GM13977 (cell line): ENCODE measurements at regions not wholly inside any gene's neighbourhood (a gene's known extent, or its start where the extent isn't known, plus 50 kb on each side); places are given as distances from the start of the nearest gene placed in this dataset.

Experiments used
- DNase-seq: peaks from one replicate; pipeline ENCODE4 v3.0.0; 2012; ENCODE audit warnings: low spot score
- CTCF ChIP-seq: IDR thresholded peaks from 2 replicates; pipeline ENCODE4 v1.5.1; 2012; ENCODE audit warnings: mild to moderate bottlenecking, control low read depth; ENCODE audit not compliant: insufficient read depth; ENCODE audit errors: extremely low read depth, missing control alignments
- in situ Hi-C: fragments of 300-500 bp; cut with MboI; formaldehyde crosslinking; loops from one replicate; pipeline ENCODE4 v1.12.0; 2022; ENCODE audit warnings: low sequenced_read_pairs, low pct_unique_long_range_greater_than_20kb, mixed read lengths, inconsistent platforms; ENCODE audit not compliant: unreplicated experiment

- TF ChIP-seq CTCF, result no peak
- no peak for DNase-seq
- in situ Hi-C loops, result no loop called here
Measured at GRCh38 chr19:28537079-28537478, 675.9 kb downstream of the UQCRFS1 start.

- TF ChIP-seq CTCF, result no peak
- DNase-seq, result no peak
- in situ Hi-C loops, result no loop called here
Measured at GRCh38 chr19:28535352-28535775, 677.6 kb downstream of the UQCRFS1 start.

DNA sequence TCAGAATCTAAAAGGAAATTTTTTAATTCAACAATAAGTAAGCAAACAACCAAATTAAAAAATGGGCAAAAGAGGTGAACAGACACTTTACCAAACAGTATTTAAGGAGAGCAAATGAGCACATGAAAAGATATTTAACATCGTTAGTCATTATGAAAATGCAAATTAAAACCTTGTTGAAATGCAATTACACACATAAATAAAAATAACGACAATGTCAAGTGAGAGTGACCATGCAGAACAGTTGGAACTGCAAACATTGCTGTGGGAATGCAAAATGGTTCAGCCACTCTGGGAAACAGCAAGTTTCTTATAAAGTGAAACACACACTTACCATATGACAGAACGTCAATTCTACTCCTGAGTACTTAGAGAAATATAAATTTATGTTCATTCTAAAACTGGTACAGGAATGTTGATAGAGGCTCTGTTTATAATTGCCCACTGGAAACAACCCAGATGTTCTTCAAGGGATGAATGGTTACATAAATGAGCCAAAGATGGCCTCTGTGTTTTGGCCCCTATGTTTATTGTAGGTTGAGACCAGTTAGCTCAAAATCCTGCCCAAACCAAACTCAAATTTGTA is 678.1 kb downstream of the UQCRFS1 start:
- DNase-seq, result no peak
- in situ Hi-C loops, result no loop called here
- TF ChIP-seq CTCF, result no peak

GRCh38 chr19:28532765-28533341 is 680.1 kb downstream of the UQCRFS1 start:
- TF ChIP-seq CTCF, result no peak
- in situ Hi-C loops, result no loop called here
- no peak for DNase-seq

DNA sequence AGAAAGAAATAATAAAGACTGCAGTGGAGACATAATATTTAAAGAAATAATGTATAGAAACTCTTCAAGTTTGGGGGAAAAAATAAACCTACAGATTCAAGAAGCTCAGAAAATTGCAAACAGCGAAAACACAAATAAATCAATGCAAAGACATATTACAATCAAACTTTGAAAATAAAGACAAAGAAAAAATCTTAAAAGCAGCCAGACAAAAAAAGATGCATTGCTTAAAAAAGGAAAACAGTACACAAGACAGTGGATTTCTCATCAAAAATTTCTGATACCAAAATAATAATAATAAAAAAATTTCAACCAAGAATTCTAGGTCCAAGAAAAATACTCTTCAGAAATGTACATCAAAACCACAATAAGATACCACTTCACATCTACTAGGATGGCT is 681.0 kb downstream of the UQCRFS1 start:
- DNase-seq, result no peak
- no peak for TF ChIP-seq CTCF
- in situ Hi-C loops, result no loop called here

DNA sequence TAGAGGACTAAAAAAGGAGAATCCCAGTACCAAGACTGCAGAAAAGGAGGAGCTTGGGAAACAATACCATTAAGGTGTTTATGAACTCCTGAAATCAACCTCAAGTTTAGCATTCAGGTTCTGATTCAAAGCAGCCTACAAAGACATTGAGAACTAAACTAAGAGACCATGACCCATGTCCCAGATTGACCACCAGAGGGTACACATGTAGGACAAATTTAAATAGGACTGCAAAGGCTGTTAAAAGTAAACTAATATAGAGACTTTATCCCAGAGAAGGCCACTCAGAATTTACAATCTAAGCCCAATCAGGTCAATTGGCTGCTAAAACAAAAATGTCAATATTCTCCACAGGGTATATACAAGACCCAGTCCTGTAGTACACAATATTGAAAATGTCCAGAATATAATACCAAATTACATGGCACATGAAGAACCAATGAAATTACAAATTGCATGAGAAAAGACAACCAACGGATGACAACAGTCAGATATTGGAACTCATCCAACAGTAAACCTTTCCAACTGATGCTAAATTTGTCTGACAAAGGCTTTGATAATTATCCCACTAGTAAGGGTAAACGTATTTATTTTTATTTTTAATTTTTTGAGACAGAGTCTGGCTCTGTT is 682.4 kb downstream of the UQCRFS1 start:
- in situ Hi-C loops, result no loop called here
- TF ChIP-seq CTCF, result no peak

DNA sequence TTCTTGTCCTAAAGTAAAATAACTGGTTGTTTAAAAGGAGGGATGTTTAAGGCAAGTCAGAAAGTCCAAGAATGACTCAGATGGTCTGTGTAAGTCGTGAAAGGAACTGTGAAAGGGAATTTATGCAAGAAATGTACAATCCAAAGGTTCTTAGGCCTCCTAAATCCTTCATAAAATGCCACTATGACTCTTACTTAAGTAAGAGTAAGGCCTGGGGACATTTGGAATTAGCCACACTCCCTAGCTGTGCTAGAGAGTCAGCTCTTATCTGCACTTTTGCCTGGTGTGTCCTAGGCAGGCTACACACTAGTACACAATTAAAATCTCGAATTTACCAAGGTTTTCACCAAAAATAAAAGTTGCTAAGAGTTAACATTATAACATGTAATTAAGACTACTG is 686.9 kb downstream of the UQCRFS1 start:
- in situ Hi-C loops, result no loop called here
- DNase-seq, result no peak
- TF ChIP-seq CTCF, result no peak

More for the DNA sequence above, 682.4 kb downstream of the UQCRFS1 start:
- no peak for DNase-seq
